K562 (cell line): ENCODE measurements at regions not wholly inside any gene's neighbourhood (a gene's known extent, or its start where the extent isn't known, plus 50 kb on each side); places are given as distances from the start of the nearest gene placed in this dataset.

Experiments
- ATAC-seq: fragments of 200-7000 bp; cut with Tn5 transposase; 3 replicates; pipeline ENCODE4 v1.9.1; 2020; ENCODE audit warnings: moderate library complexity
- BruUV-seq: library from RNA; stranded (reverse); fragments of 400-500 nt; replicated peaks from 2 replicates; lab custom pipeline; 2021; lab: Mats Ljungman, UMichigan
- CTCF ChIA-PET: fragments of 300-600 bp; formaldehyde crosslinking; extraction: SDS; loops from one replicate; lab custom pipeline; 2021; ENCODE audit warnings: low intra/inter-chr PET ratio; lab: Yijun Ruan, JAX
- POLR2A ChIA-PET: fragments of 300-600, 350-650 bp; sonication (Branson Sonifier 250); formaldehyde crosslinking; extraction: SDS; loops from one replicate; lab custom pipeline; 2021; ENCODE audit warnings: antibody characterized with exemption, inconsistent platforms; lab: Yijun Ruan, JAX
- DNase-seq, 4 experiments: peaks; one replicate each; pipeline versions ENCODE4 v3.0.0 to v3.0.0-alpha.2; 2011 to 2018; ENCODE audit warnings: low spot score in 3 of 4, mixed read lengths in 3 of 4; ENCODE audit errors: extremely low read depth in 1 of 4
- FAIRE-seq: peaks from 2 replicates; lab custom pipeline; 2011; peaks lifted over from hg19 to GRCh38; lab: Jason Lieb, UNC
- H2AFZ ChIP-seq: 2 replicates; pipeline ENCODE4 v1.6.0; 2011; ENCODE audit warnings: low read depth, low read length, control low read depth, inconsistent platforms
- H3K27ac ChIP-seq: fragments of 200-600 bp; 3 replicates; pipeline ENCODE4 v1.8.0; 2011; ENCODE audit warnings: low read depth, mild to moderate bottlenecking, control low read depth, inconsistent platforms, low read length, moderate library complexity, mixed read lengths; ENCODE audit errors: extremely low read depth
- H3K27me3 ChIP-seq, 2 experiments: fragments of 300-600 bp in 1 of 2; 2 replicates in 1 of 2; 3 replicates in 1 of 2; pipeline versions ENCODE4 v1.6.0 to v1.8.0; 2011; ENCODE audit warnings: inconsistent platforms in 2 of 2, low read length in 2 of 2, mild to moderate bottlenecking in 1 of 2, mixed read lengths in 1 of 2, moderate library complexity in 1 of 2; ENCODE audit not compliant: control insufficient read depth in 2 of 2, insufficient read depth in 2 of 2
- H3K36me3 ChIP-seq: fragments of 300-600 bp; 3 replicates; pipeline ENCODE4 v1.8.0; 2011; ENCODE audit warnings: mild to moderate bottlenecking, low read length, inconsistent platforms; ENCODE audit not compliant: control insufficient read depth, insufficient read depth
- H3K4me1 ChIP-seq, 2 experiments: fragments of 200-600 bp in 1 of 2; replicated peaks in 1 of 2; 2 replicates in 1 of 2; 3 replicates in 1 of 2; pipeline versions ENCODE4 v1.5.1 to v1.8.0; 2011; ENCODE audit warnings: inconsistent platforms in 2 of 2, low read length in 2 of 2, mild to moderate bottlenecking in 1 of 2, mixed read lengths in 1 of 2, moderate library complexity in 1 of 2; ENCODE audit not compliant: control insufficient read depth in 2 of 2, insufficient read depth in 2 of 2
- H3K4me2 ChIP-seq: 2 replicates; pipeline ENCODE4 v1.6.1; 2011; ENCODE audit warnings: low read length, control low read depth, inconsistent platforms, mixed read lengths; ENCODE audit not compliant: insufficient read depth
- H3K4me3 ChIP-seq: fragments of 200-600 bp; sonication (generic), shearing (Covaris generic); 2 replicates; pipeline ENCODE4 v1.5.1; 2016; ENCODE audit warnings: control low read depth, inconsistent platforms
- H3K79me2 ChIP-seq: fragments of 200-600 bp; 3 replicates; pipeline ENCODE4 v1.8.0; 2011; ENCODE audit warnings: low read length, inconsistent platforms; ENCODE audit not compliant: control insufficient read depth, insufficient read depth
- H3K9ac ChIP-seq, 2 experiments: 2 replicates each; pipeline versions ENCODE4 v1.6.0 to v1.6.1; 2011; ENCODE audit warnings: low read depth in 2 of 2, low read length in 2 of 2, control low read depth in 1 of 2, inconsistent platforms in 1 of 2, mild to moderate bottlenecking in 1 of 2, mixed read lengths in 1 of 2; ENCODE audit not compliant: insufficient read depth in 1 of 2
- H3K9me1 ChIP-seq: one replicate; pipeline ENCODE4 v1.6.0; 2011; ENCODE audit warnings: inconsistent platforms, mild to moderate bottlenecking, low read length, moderate library complexity; ENCODE audit not compliant: control insufficient read depth, insufficient read depth
- H3K9me3 ChIP-seq: replicated peaks from 2 replicates; pipeline ENCODE4 v1.5.1; 2011; ENCODE audit warnings: low read depth, low read length, inconsistent platforms; ENCODE audit not compliant: control insufficient read depth, insufficient read depth
- H4K20me1 ChIP-seq: replicated peaks from 2 replicates; pipeline ENCODE4 v1.6.1; 2011; ENCODE audit warnings: low read length, inconsistent platforms, mixed read lengths; ENCODE audit not compliant: control insufficient read depth, insufficient read depth
- E2F5 ChIP-seq: sonication (generic); formaldehyde crosslinking; IDR thresholded peaks from 2 replicates; pipeline ENCODE4 v1.8.0; 2022; ENCODE audit warnings: mild to moderate bottlenecking, missing genetic modification reagents
- E4F1 ChIP-seq: fragments of 250-450 bp; sonication (Bioruptor Pico); IDR thresholded peaks from 2 replicates; pipeline ENCODE4 v1.5.0; 2021; ENCODE audit warnings: mild to moderate bottlenecking, borderline replicate concordance
- KLF13 ChIP-seq: fragments of 450-650 bp; IDR thresholded peaks from 2 replicates; pipeline ENCODE4 v1.6.1; 2016; ENCODE audit warnings: missing genetic modification characterization, low read depth, mild to moderate bottlenecking, missing compliant biosample characterization, moderate library complexity, borderline replicate concordance
- PATZ1 ChIP-seq: fragments of 250-450 bp; sonication (Bioruptor Pico); IDR thresholded peaks from 2 replicates; pipeline ENCODE4 v1.5.0; 2020; ENCODE audit warnings: mild to moderate bottlenecking, borderline replicate concordance
- RFX7 ChIP-seq: fragments of 250-450 bp; sonication (Bioruptor Pico); IDR thresholded peaks from 2 replicates; pipeline ENCODE4 v1.5.1; 2021; ENCODE audit warnings: mild to moderate bottlenecking
- SRF ChIP-seq, 2 experiments: fragments of 250-450, 450-650 bp in 1 of 2; sonication (Bioruptor Pico) in 1 of 2; sonication (generic) in 1 of 2; formaldehyde crosslinking; IDR thresholded peaks; 2 replicates each; pipeline versions ENCODE4 v1.5.0 to v1.5.1; 2020 to 2022; ENCODE audit warnings: mild to moderate bottlenecking in 1 of 2, missing genetic modification reagents in 1 of 2
- ZNF124 ChIP-seq: sonication (generic); formaldehyde crosslinking; IDR thresholded peaks from 2 replicates; pipeline ENCODE4 v1.8.1; 2022; ENCODE audit warnings: missing genetic modification reagents
- ZNF561 ChIP-seq: fragments of 450-650 bp; formaldehyde crosslinking; conservative IDR thresholded peaks from 2 replicates; pipeline ENCODE4 v1.4.0; 2020; ENCODE audit warnings: mild to moderate bottlenecking, moderate library complexity
- ZNF639 ChIP-seq, 2 experiments: fragments of 200-800 bp in 1 of 2; sonication (Bioruptor generic) in 1 of 2; sonication (generic) in 1 of 2; formaldehyde crosslinking in 1 of 2; IDR thresholded peaks in 1 of 2; conservative IDR thresholded peaks in 1 of 2; 2 replicates each; pipeline versions ENCODE4 v1.5.0 to v1.6.1; 2016 to 2020; ENCODE audit warnings: missing compliant biosample characterization in 1 of 2, missing genetic modification characterization in 1 of 2, missing genetic modification reagents in 1 of 2
- WGBS: fragments of 100-300 bp; shearing (Covaris generic); methylation state at CpG from one replicate; pipeline ENCODE4 v1.1.6; 2016; ENCODE audit warnings: low coverage, mixed read lengths; ENCODE audit not compliant: insufficient coverage; ENCODE audit errors: missing lambda C conversion rate; 5-methylcytosine and 5-hydroxymethylcytosine counted together
- in situ Hi-C: fragments of 300-500 bp; cut with MboI; formaldehyde crosslinking; loops from 4 replicates; pipeline ENCODE4 v1.15.0; 2018; ENCODE audit warnings: inconsistent platforms, mixed read lengths
- intact Hi-C: fragments of 100-400 bp; cut with micrococcal nuclease; formaldehyde crosslinking; loops from 2 replicates; pipeline ENCODE4 v1.14.2; 2022

- Histone ChIP-seq H3K27ac (no peak overlapping the region), H3K4me2 (no peak overlapping the region)
- CTCF ChIA-PET = no interaction called here
- TF ChIP-seq RFX7 (CRISPR knock-in tag) = no peak
- TF ChIP-seq ZNF124 = peak; percentile 92; the same call in 1 of the 2 replicates
- TF ChIP-seq KLF13 = no peak
- TF ChIP-seq ZNF639 (CRISPR knock-in tag; conservative IDR thresholded peaks at IDR 0.05 in 1 of 2, IDR thresholded peaks at IDR 0.05 in 1 of 2) = no peak
- TF ChIP-seq E2F5 (CRISPR knock-in tag) = no peak
- no peak for TF ChIP-seq PATZ1 (CRISPR knock-in tag)
- TF ChIP-seq SRF (CRISPR knock-in tag; IDR thresholded peaks at IDR 0.05) = no peak
- no peak for TF ChIP-seq ZNF561 (CRISPR knock-in tag)
- TF ChIP-seq E4F1 (CRISPR knock-in tag) = no peak
- TF ChIP-seq, all 486 proteins: peak for 1
- Histone ChIP-seq H3K36me3 (no peaks in the 10 kb centered on the region), H3K27me3 (no peaks in the 10 kb centered on the region), H2AFZ (no peak overlapping the region), H3K4me1 (no peaks in the 10 kb centered on the region), H3K9me1 (no peaks in the 10 kb centered on the region), H3K79me2 (no peaks in the 10 kb centered on the region), H4K20me1 (no peaks in the 10 kb centered on the region), H3K9ac (no peak overlapping the region), H3K4me3 (no peak overlapping the region), H3K9me3 (no peaks in the 10 kb centered on the region)
- no TSS peak for BruUV-seq
- 8% methylated on average over 2 of the region's 2 CpGs for WGBS
- POLR2A ChIA-PET = interaction anchor here (0.6 kb wide), 1 partner anchor 1783 kb away, joined by 3 read pairs; no protein-coding TSS in a partner anchor
- intact Hi-C loops = no loop called here
- DNase-seq (no peak), FAIRE-seq (no peak), ATAC-seq (no peak)
- in situ Hi-C loops = no loop called here
Measured at GRCh38 chr13:58429917-58430316, 798.4 kb downstream of the PCDH17 start.
